Posterior vena cava (tissue), 2 donors: ENCODE measurements at regions not wholly inside any gene's neighbourhood (a gene's known extent, or its start where the extent isn't known, plus 50 kb on each side); places are given as distances from the start of the nearest gene placed in this dataset.

Source experiments
- DNase-seq: peaks from one replicate; pipeline ENCODE4 v3.0.0-alpha.2; 2020; ENCODE audit warnings: low spot score
- intact Hi-C, 2 donors: fragments of 100-400 bp; cut with DNase I; formaldehyde crosslinking; loops; one replicate each; pipeline versions ENCODE4 v1.14.1 to v1.14.2; 2022 to 2023
- donor health status: DM: yes; HTN: yes; CAD: no.
- donor health status: DM: yes; HTN: yes; CAD: no.

GRCh38 chr5:4537489-4537888 lies 602.6 kb upstream of the ADAMTS16 start:
- no peak for DNase-seq
- intact Hi-C loops = no loop called here

- intact Hi-C loops = no loop called here
Observed at GRCh38 chr5:4540375-4541173, 599.6 kb upstream of the ADAMTS16 start.

GRCh38 chr5:4541334-4541733 lies 598.8 kb upstream of the ADAMTS16 start:
- intact Hi-C loops = no loop called here
- no peak for DNase-seq

More at GRCh38 chr5:4540375-4541173, 599.6 kb upstream of the ADAMTS16 start:
- no peak for DNase-seq

GRCh38 chr5:4542145-4542778 lies 597.9 kb upstream of the ADAMTS16 start:
- DNase-seq = no peak
- intact Hi-C loops = no loop called here

- no peak for DNase-seq
- intact Hi-C loops = no loop called here
Observed at GRCh38 chr5:4544049-4544670, 596.0 kb upstream of the ADAMTS16 start.

GRCh38 chr5:4547547-4547946 lies 592.6 kb upstream of the ADAMTS16 start:
- DNase-seq = no peak
- intact Hi-C loops = no loop called here

GRCh38 chr5:4548341-4548740 lies 591.8 kb upstream of the ADAMTS16 start:
- no peak for DNase-seq

GRCh38 chr5:4549351-4549750 lies 590.8 kb upstream of the ADAMTS16 start:
- intact Hi-C loops = no loop called here
- DNase-seq = no peak

More at GRCh38 chr5:4548341-4548740, 591.8 kb upstream of the ADAMTS16 start:
- intact Hi-C loops = no loop called here

- intact Hi-C loops = no loop called here
- no peak for DNase-seq
Observed at GRCh38 chr5:4551034-4551433, 589.1 kb upstream of the ADAMTS16 start.

GRCh38 chr5:4553130-4553529 lies 587.0 kb upstream of the ADAMTS16 start:
- intact Hi-C loops = no loop called here
- DNase-seq = no peak

GRCh38 chr5:4553978-4554377 lies 586.2 kb upstream of the ADAMTS16 start:
- DNase-seq = no peak

GRCh38 chr5:4555725-4556285 lies 584.3 kb upstream of the ADAMTS16 start:
- DNase-seq = no peak
- intact Hi-C loops = no loop called here

More at GRCh38 chr5:4553978-4554377, 586.2 kb upstream of the ADAMTS16 start:
- intact Hi-C loops = no loop called here

- intact Hi-C loops = no loop called here
- no peak for DNase-seq
Observed at GRCh38 chr5:4561403-4561802, 578.7 kb upstream of the ADAMTS16 start.

GRCh38 chr5:4563400-4563799 lies 576.7 kb upstream of the ADAMTS16 start:
- DNase-seq = no peak
- intact Hi-C loops = no loop called here

GRCh38 chr5:4570047-4570995 lies 569.8 kb upstream of the ADAMTS16 start:
- no peak for DNase-seq
- intact Hi-C loops = no loop called here

- intact Hi-C loops = no loop called here
- DNase-seq = no peak
Observed at GRCh38 chr5:4571248-4571948, 568.7 kb upstream of the ADAMTS16 start.

GRCh38 chr5:4572311-4573100 lies 567.6 kb upstream of the ADAMTS16 start:
- no peak for DNase-seq
- intact Hi-C loops = no loop called here

- intact Hi-C loops = no loop called here
Observed at GRCh38 chr5:4575608-4576007, 564.5 kb upstream of the ADAMTS16 start.

More at GRCh38 chr5:4575608-4576007, 564.5 kb upstream of the ADAMTS16 start:
- no peak for DNase-seq
